GM23338 (cell line): ENCODE measurements at regions not wholly inside any gene's neighbourhood (a gene's known extent, or its start where the extent isn't known, plus 50 kb on each side); places are given as distances from the start of the nearest gene placed in this dataset.

Experiments
- ATAC-seq: fragments of 200-7000 bp; cut with Tn5 transposase; 3 replicates; pipeline ENCODE4 v1.9.1; 2020
- DNase-seq: peaks from one replicate; pipeline ENCODE4 v3.0.0-alpha.2; 2015; ENCODE audit warnings: low spot score
- H2AFZ ChIP-seq: fragments of 200-600 bp; sonication (generic); 2 replicates; pipeline ENCODE4 v1.8.0; 2016; ENCODE audit warnings: antibody characterized with exemption, mild to moderate bottlenecking, moderate library complexity
- H3F3A ChIP-seq: fragments of 200-600 bp; sonication (generic); replicated peaks from 2 replicates; pipeline ENCODE4 v1.8.0; 2017; ENCODE audit warnings: antibody characterized with exemption, mixed run types, low read depth
- H3K27ac ChIP-seq: fragments of 200-600 bp; sonication (generic); 2 replicates; pipeline ENCODE4 v1.6.1; 2016; ENCODE audit warnings: low read depth
- H3K27me3 ChIP-seq: fragments of 200-600 bp; sonication (generic); 2 replicates; pipeline ENCODE4 v1.8.0; 2016; ENCODE audit warnings: mild to moderate bottlenecking, mixed run types, moderate library complexity; ENCODE audit not compliant: insufficient read depth
- H3K36me3 ChIP-seq: fragments of 200-600 bp; sonication (generic); 2 replicates; pipeline ENCODE4 v1.8.0; 2016; ENCODE audit warnings: mild to moderate bottlenecking; ENCODE audit not compliant: insufficient read depth
- H3K4me1 ChIP-seq: fragments of 200-600 bp; sonication (generic); 2 replicates; pipeline ENCODE4 v1.8.0; 2016; ENCODE audit warnings: mild to moderate bottlenecking, moderate library complexity; ENCODE audit not compliant: insufficient read depth
- H3K4me2 ChIP-seq: fragments of 200-600 bp; sonication (generic); 2 replicates; pipeline ENCODE4 v1.7.1; 2017; ENCODE audit warnings: mixed run types
- H3K4me3 ChIP-seq: fragments of 200-600 bp; sonication (generic); 2 replicates; pipeline ENCODE4 v1.6.1; 2016; ENCODE audit warnings: mixed run types
- H3K79me2 ChIP-seq: fragments of 200-600 bp; sonication (generic); replicated peaks from 2 replicates; pipeline ENCODE4 v1.8.0; 2017; ENCODE audit warnings: mild to moderate bottlenecking; ENCODE audit not compliant: insufficient read depth
- H3K9me2 ChIP-seq: fragments of 200-600 bp; sonication (generic); 2 replicates; pipeline ENCODE4 v1.8.0; 2017; ENCODE audit not compliant: insufficient read depth
- H4K20me1 ChIP-seq: fragments of 200-600 bp; sonication (generic); replicated peaks from 2 replicates; pipeline ENCODE4 v1.8.0; 2017; ENCODE audit warnings: mild to moderate bottlenecking; ENCODE audit not compliant: insufficient read depth
- H3K27ac Mint-ChIP-seq: 2 replicates; pipeline ENCODE4 v1.8.0; 2020; ENCODE audit warnings: inconsistent platforms, mild to moderate bottlenecking, moderate library complexity, mixed read lengths
- H3K27me3 Mint-ChIP-seq: 3 replicates; pipeline ENCODE4 v1.8.0; 2022; ENCODE audit warnings: low read depth, mild to moderate bottlenecking, moderate library complexity, mixed read lengths, inconsistent platforms; ENCODE audit not compliant: insufficient read depth, poor library complexity
- H3K36me3 Mint-ChIP-seq: 3 replicates; pipeline ENCODE4 v1.8.0; 2021; ENCODE audit warnings: low read depth, mild to moderate bottlenecking, inconsistent platforms, moderate library complexity, mixed read lengths
- H3K4me1 Mint-ChIP-seq: 3 replicates; pipeline ENCODE4 v1.8.0; 2020; ENCODE audit warnings: mild to moderate bottlenecking, inconsistent platforms, mixed read lengths
- H3K4me3 Mint-ChIP-seq: 3 replicates; pipeline ENCODE4 v1.8.0; 2021; ENCODE audit warnings: moderate library complexity, mild to moderate bottlenecking, inconsistent platforms, mixed read lengths
- H3K9me3 Mint-ChIP-seq: 3 replicates; pipeline ENCODE4 v1.8.0; 2020; ENCODE audit warnings: moderate library complexity, mild to moderate bottlenecking, inconsistent platforms, mixed read lengths
- CREB1 ChIP-seq: fragments of 250-450 bp; sonication (Bioruptor Pico); IDR thresholded peaks from 2 replicates; pipeline ENCODE4 v1.5.0; 2020; ENCODE audit warnings: low read depth, mild to moderate bottlenecking, moderate library complexity
- ETS1 ChIP-seq: IDR thresholded peaks from 2 replicates; pipeline ENCODE4 v1.6.1; 2016; ENCODE audit warnings: antibody characterized with exemption
- EZH2 ChIP-seq: fragments of 200-600 bp; sonication (generic); IDR thresholded peaks from one replicate; pipeline ENCODE4 v1.8.0; 2017; ENCODE audit warnings: antibody characterized with exemption, mild to moderate bottlenecking, low read depth; ENCODE audit not compliant: unreplicated experiment
- EZH2phosphoT487 ChIP-seq: fragments of 200-600 bp; sonication (generic); IDR thresholded peaks from one replicate; pipeline ENCODE4 v1.8.1; 2018; ENCODE audit warnings: antibody characterized with exemption; ENCODE audit not compliant: unreplicated experiment
- JUNB ChIP-seq: IDR thresholded peaks from one replicate; pipeline ENCODE4 v1.6.1; 2016; ENCODE audit warnings: antibody characterized with exemption; ENCODE audit not compliant: unreplicated experiment
- NANOG ChIP-seq: IDR thresholded peaks from 2 replicates; pipeline ENCODE4 v1.6.1; 2016; ENCODE audit warnings: antibody characterized with exemption, borderline replicate concordance
- POLR2AphosphoS5 ChIP-seq: IDR thresholded peaks from 2 replicates; pipeline ENCODE4 v1.6.1; 2016; ENCODE audit warnings: antibody characterized with exemption, low read depth
- STAT1 ChIP-seq: IDR thresholded peaks from one replicate; pipeline ENCODE4 v1.6.1; 2016; ENCODE audit warnings: antibody characterized with exemption; ENCODE audit not compliant: unreplicated experiment
- ZNF114 ChIP-seq: fragments of 250-450 bp; sonication (Bioruptor Pico); IDR thresholded peaks from 2 replicates; pipeline ENCODE4 v1.5.0; 2020; ENCODE audit warnings: mild to moderate bottlenecking, moderate library complexity
- ZNF331 ChIP-seq: fragments of 250-450 bp; sonication (Bioruptor Pico); IDR thresholded peaks from 2 replicates; pipeline ENCODE4 v1.5.0; 2020; ENCODE audit warnings: low read depth, mild to moderate bottlenecking, moderate library complexity
- ZNF462 ChIP-seq: fragments of 250-450 bp; sonication (Bioruptor Pico); IDR thresholded peaks from 2 replicates; pipeline ENCODE4 v1.5.0; 2020; ENCODE audit warnings: mild to moderate bottlenecking, moderate library complexity
- TF ChIP-seq, protein P1 (sequence below), 2 experiments: fragments of 200-600 bp in 1 of 2; sonication (generic) in 1 of 2; conservative IDR thresholded peaks; 2 replicates each; pipeline versions ENCODE4 v1.5.1 to v1.6.1; 2016 to 2017; ENCODE audit warnings: antibody characterized with exemption in 2 of 2, low read depth in 2 of 2, mild to moderate bottlenecking in 2 of 2, moderate library complexity in 1 of 2
- TF ChIP-seq, protein P2 (sequence below): IDR thresholded peaks from one replicate; pipeline ENCODE4 v1.6.1; 2018; ENCODE audit warnings: antibody characterized with exemption; ENCODE audit not compliant: unreplicated experiment

DNA sequence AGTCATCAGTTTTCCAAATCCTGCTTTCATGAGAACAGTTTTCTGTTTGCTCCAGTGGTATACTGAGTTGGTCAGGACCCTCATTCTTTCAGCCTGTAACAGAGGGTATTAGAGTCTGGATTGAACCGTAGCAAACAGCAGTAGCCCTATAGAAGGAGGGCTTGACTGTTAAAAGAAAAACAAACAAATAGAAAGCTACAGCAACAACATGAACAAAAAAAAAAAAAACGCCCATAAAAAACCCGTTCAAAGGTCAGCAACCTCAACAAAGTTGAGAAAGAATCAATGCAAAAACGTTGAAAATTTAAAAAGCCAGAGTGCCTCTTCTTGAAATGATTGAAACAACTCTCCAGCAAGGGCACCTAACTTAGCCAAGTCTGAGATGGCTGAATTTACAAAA, 64.7 kb upstream of the UGT2B10 start:
- H3K4me3 Mint-ChIP-seq, result no peak overlapping the region
- no peaks in the 10 kb centered on the region for H3K4me1 Mint-ChIP-seq
- no peaks in the 10 kb centered on the region for H3K79me2 ChIP-seq
- no peak overlapping the region for H3K4me3 ChIP-seq
- H3K4me1 ChIP-seq, result no peaks in the 10 kb centered on the region
- no peaks in the 10 kb centered on the region for H3K27me3 ChIP-seq
- H3K36me3 ChIP-seq, result no peaks in the 10 kb centered on the region
- no peak overlapping the region for H3K27ac Mint-ChIP-seq
- H3K9me3 Mint-ChIP-seq, result no peaks in the 10 kb centered on the region
- no peaks in the 10 kb centered on the region for H3K36me3 Mint-ChIP-seq
- no peak overlapping the region for H2AFZ ChIP-seq
- H3K27ac ChIP-seq, result no peak overlapping the region
- no peak for ATAC-seq
- no peak overlapping the region for H3K4me2 ChIP-seq
- no peaks in the 10 kb centered on the region for H3F3A ChIP-seq
- DNase-seq, result no peak
- no peaks in the 10 kb centered on the region for H4K20me1 ChIP-seq
- peaks cover 10% of the 10 kb centered on the region; the same call in 1 of the 2 replicates for H3K9me2 ChIP-seq
- H3K27me3 Mint-ChIP-seq, result no peaks in the 10 kb centered on the region
- TF ChIP-seq NANOG (no peak), EZH2phosphoT487 (no peak), POLR2AphosphoS5 (no peak), ZNF331 (CRISPR knock-in tag) (no peak), ETS1 (no peak), EZH2 (no peak), JUNB (no peak), ZNF462 (CRISPR knock-in tag) (no peak), CREB1 (CRISPR knock-in tag) (no peak), STAT1 (no peak), ZNF114 (CRISPR knock-in tag) (no peak)
- TF ChIP-seq, protein P1, sequence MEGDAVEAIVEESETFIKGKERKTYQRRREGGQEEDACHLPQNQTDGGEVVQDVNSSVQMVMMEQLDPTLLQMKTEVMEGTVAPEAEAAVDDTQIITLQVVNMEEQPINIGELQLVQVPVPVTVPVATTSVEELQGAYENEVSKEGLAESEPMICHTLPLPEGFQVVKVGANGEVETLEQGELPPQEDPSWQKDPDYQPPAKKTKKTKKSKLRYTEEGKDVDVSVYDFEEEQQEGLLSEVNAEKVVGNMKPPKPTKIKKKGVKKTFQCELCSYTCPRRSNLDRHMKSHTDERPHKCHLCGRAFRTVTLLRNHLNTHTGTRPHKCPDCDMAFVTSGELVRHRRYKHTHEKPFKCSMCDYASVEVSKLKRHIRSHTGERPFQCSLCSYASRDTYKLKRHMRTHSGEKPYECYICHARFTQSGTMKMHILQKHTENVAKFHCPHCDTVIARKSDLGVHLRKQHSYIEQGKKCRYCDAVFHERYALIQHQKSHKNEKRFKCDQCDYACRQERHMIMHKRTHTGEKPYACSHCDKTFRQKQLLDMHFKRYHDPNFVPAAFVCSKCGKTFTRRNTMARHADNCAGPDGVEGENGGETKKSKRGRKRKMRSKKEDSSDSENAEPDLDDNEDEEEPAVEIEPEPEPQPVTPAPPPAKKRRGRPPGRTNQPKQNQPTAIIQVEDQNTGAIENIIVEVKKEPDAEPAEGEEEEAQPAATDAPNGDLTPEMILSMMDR (conservative IDR thresholded peaks at IDR 0.05; ENCODE audit: low read depth in 2 of 2), result no peak
- TF ChIP-seq, protein P2, sequence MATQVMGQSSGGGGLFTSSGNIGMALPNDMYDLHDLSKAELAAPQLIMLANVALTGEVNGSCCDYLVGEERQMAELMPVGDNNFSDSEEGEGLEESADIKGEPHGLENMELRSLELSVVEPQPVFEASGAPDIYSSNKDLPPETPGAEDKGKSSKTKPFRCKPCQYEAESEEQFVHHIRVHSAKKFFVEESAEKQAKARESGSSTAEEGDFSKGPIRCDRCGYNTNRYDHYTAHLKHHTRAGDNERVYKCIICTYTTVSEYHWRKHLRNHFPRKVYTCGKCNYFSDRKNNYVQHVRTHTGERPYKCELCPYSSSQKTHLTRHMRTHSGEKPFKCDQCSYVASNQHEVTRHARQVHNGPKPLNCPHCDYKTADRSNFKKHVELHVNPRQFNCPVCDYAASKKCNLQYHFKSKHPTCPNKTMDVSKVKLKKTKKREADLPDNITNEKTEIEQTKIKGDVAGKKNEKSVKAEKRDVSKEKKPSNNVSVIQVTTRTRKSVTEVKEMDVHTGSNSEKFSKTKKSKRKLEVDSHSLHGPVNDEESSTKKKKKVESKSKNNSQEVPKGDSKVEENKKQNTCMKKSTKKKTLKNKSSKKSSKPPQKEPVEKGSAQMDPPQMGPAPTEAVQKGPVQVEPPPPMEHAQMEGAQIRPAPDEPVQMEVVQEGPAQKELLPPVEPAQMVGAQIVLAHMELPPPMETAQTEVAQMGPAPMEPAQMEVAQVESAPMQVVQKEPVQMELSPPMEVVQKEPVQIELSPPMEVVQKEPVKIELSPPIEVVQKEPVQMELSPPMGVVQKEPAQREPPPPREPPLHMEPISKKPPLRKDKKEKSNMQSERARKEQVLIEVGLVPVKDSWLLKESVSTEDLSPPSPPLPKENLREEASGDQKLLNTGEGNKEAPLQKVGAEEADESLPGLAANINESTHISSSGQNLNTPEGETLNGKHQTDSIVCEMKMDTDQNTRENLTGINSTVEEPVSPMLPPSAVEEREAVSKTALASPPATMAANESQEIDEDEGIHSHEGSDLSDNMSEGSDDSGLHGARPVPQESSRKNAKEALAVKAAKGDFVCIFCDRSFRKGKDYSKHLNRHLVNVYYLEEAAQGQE, result no peak
